OCI-M1 (cell line): ENCODE measurements at regions not wholly inside any gene's neighbourhood (a gene's known extent, or its start where the extent isn't known, plus 50 kb on each side); places are given as distances from the start of the nearest gene placed in this dataset.
"Not testable (repeated sequence)": the region's sequence is repeated elsewhere in the genome, so short reads cannot be mapped to it uniquely, and the experiment has no call there.

ENCODE experiments used
- DNase-seq: peaks from one replicate; lab custom pipeline; 2025; lab: John Stamatoyannopoulos, UW

DNA sequence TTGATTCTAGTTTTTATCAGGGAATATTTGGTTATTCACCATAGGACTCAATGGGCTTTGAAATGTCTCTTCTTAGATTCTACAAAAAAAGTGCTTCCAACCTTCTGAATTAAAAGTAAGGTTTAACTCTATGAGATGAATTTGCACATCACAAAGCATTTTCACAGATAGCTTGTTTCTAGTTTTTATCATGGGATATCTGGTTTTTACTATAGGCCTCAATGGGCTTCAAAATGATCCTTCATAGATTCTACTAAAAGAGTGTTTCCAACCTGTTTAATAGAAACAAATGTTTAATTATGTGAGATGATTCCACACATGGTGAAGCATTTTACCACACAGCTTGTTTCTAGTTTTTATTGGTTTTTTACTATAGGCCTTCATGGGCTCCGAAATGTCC lies 560.7 kb downstream of the KCNJ18 start:
- no peak for DNase-seq

- no peak for DNase-seq
Observed at GRCh38 chr17:22265807-22266206, 573.5 kb downstream of the KCNJ18 start.

GRCh38 chr17:22266231-22266630 lies 573.9 kb downstream of the KCNJ18 start:
- no peak for DNase-seq

DNA sequence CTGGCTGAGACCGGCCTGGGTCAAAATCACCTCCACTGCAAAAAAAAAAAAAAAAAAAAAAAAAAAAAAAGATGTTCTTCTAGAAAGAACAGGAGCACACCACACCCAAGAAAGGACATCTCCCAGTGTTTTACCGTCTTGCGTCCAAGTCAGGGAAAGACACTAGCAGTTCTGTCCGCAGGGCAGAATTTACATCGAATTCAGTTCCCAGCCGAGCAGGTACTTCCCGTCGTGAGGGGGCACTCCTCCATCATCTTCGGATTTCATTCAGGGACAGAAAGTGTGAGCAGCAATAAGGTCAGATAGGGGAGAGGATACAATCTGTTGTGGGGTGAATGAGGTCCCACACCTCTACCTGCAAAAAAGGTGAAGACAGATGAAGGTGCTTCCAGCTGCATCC lies 574.7 kb downstream of the KCNJ18 start:
- no peak for DNase-seq

DNA sequence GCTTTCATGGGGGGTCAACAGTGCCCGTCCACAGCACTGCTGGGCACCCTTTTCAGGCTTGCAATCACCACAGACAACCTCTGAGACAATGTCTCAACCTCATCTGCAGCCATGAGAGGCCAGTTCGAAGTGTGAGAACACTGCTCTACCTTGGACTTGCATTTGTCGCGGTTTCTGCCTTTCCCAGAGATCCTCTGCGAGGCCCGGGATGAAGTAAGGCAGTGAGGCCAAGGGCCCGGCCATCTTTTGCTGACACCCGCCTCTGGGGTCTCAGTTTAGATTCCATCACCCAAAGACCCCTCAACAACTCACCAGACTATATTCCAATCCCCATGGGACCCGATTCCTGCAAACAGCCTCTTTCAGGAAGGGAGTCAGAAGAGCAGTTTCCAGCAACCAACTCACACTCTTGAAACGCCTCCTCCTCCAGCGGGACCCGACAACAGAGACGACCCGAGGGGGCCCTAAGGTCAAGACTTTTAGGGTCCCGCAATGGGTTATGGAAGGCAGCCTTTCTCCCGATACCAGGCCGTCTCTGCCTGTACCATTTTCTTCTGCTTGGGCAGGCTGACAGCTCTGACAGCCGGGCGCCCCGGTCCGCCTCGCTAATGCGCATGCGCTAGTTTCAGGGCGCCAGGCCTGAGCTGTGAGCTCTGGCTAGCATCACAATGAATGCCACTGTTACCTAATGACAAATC lies 576.0 kb downstream of the KCNJ18 start:
- no peak for DNase-seq

DNA sequence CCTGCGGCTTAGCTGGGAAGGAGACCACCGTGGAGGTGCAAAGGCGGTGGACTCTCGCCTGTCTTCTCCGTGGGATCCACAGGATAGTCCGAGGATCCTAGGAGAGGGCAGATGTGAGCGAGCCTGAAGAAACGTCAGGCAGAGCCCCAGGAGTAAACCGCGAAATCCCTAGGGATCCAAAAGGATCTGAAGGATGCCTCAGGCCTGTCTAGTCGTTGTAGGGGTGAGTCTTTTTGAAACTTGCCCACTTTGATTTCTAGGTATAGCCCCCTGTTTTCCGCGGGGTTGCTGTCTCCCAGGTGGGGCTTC lies 576.5 kb downstream of the KCNJ18 start:
- no peak for DNase-seq

GRCh38 chr17:22270381-22270780 lies 578.1 kb downstream of the KCNJ18 start:
- DNase-seq, result no peak

DNA sequence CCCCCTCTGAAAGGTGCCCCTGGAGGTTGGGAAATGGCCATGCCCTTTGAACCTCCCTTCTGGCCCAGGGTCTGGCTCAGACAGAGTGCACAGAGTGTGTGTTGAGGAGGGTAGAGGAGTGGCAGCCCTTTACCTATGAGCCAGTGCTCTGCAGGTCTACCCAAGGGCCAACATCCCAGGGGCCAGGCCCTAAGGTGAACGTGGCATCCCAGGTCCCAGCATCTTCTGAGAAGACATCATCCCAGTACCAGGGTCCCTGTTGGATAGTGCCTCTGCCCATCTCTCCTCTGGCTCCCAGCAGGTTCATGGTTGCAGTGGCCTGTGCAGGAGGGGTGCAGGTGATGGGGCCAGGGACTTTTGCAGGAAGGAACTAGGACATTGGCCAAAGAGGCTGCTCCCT lies 578.5 kb downstream of the KCNJ18 start:
- DNase-seq, result not testable (repeated sequence)

GRCh38 chr17:22272363-22273146 lies 580.2 kb downstream of the KCNJ18 start:
- no peak for DNase-seq

- DNase-seq, result no peak
Observed at GRCh38 chr17:22273308-22273707, 581.0 kb downstream of the KCNJ18 start.

DNA sequence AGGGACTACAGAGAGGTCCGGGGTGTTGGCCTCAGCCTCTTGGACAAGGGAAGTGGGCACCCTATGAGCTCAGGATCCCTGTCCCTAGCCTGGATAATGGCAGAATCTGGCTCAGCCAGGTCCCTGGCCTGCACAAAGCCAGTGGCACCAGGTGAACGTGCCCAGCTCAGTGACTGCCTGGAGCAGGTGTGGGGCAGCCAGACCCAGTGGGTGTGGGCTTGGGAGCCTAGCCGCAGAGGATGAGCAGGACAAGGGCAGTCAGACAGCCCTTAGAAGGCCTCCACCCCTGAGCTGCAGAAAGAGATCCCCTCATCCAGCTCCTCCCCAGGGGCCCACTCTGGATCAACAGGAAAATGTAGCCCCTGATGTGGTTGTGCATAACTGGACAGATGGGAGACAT lies 585.3 kb downstream of the KCNJ18 start:
- DNase-seq, result no peak

DNA sequence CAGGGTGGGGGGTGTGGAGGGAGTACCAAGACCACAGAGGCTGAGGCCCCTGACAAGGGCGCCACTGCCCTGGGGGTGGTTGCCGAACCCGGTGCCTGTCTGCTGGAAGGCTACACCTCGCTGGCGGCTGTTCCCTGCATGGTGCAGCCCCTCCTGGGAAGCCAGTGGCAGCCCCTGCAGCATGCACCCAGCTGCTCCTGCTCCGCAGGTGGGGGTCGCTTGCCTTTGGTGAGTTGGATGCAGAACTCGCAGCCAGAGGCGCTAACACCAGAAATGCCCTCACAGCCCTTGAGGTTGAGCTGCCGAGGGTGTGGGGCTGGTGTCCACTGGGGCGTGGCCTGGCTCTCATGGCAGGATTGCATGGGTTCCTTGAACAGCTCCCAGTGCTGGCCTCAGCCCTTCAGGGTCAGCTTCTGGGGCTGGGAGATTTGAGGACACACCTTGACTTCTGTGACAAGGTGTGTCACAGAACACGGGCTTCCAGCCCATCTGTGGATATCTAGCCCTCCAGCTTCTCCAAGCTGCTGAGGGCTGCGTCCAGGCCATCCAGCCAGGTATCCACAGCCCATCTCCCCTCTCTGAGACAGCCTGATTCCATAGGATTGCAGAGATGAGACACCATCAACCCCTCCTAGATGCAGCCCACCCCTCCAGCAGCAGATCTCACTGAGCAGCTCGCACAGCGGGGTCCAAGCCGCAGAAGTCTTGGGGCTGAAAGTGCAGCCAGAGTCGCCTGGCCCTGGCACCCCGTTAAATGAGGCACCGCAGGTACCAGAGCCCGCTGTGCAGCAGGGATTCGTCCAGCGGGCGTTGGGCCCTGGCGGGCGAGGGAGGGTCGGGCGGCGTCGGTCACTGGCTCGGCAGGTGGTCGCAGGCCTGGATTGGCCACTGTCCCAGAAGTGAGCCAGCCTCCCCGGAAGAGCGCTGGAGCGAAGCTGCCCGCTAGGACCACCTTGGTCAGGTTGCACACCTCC lies 586.3 kb downstream of the KCNJ18 start:
- no peak for DNase-seq

DNA sequence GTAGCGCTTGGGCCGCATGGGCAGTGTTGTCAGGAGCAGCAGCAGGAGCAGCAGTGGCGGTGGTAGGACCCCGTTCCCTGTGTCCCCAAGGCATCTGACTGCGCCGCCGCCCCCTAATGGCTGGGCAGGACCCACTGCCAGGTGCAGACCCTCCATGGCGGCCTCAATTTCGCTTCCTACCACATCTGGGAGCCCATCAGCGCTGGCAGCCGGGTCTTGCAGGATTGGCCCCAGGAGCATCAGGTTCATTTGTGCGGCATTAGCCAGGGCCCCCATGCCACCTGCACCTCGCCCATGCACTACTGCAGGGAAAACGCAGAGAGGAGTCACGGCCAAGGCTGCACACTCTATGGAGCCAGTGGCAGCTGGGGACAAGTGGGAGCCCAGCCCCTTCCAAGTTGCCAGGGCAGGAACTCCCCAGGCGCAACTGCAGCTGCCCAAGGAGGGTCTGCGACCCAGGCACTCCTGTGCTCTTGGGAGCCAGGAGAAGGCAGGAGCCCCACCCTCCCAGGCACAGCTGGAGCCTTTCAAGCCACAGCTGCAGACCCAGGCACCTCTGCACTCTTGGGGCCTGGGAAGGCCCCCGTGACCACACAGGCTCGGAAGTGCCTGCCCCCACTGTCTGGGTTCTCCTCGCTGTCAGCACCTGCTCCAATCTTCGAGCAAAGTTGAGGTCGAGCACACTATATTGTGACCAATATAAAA lies 594.2 kb downstream of the KCNJ18 start:
- DNase-seq, result no peak

- not testable (repeated sequence) for DNase-seq
Observed at GRCh38 chr17:22298484-22298951, 606.2 kb downstream of the KCNJ18 start.

DNA sequence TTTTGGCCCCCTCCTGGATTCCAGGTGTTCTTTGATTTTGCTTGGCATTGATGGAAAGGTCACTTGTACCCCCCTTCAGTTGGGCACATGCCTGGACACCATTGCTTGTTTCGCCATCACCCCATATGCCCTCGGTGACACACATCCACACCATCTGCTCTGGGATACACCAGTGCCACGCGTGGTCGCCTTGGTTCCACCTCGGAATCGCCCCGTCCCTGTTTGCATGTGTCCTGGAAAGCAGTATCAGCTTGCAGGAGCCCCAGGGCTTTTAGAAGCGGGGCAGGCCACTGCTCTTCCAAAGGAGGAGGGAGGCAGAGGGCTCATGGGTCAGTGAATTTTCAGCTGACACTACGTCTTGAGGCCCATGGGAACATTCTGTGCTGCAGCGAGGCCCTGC lies 607.9 kb downstream of the KCNJ18 start:
- DNase-seq, result no peak

- DNase-seq, result no peak
Observed at GRCh38 chr17:22300731-22301352, 608.5 kb downstream of the KCNJ18 start.

- no peak for DNase-seq
Observed at GRCh38 chr17:22301353-22301745, 609.0 kb downstream of the KCNJ18 start.

- no peak for DNase-seq
Observed at GRCh38 chr17:22303096-22303495, 610.8 kb downstream of the KCNJ18 start.

- no peak for DNase-seq
Observed at GRCh38 chr17:22303865-22304264, 611.5 kb downstream of the KCNJ18 start.

DNA sequence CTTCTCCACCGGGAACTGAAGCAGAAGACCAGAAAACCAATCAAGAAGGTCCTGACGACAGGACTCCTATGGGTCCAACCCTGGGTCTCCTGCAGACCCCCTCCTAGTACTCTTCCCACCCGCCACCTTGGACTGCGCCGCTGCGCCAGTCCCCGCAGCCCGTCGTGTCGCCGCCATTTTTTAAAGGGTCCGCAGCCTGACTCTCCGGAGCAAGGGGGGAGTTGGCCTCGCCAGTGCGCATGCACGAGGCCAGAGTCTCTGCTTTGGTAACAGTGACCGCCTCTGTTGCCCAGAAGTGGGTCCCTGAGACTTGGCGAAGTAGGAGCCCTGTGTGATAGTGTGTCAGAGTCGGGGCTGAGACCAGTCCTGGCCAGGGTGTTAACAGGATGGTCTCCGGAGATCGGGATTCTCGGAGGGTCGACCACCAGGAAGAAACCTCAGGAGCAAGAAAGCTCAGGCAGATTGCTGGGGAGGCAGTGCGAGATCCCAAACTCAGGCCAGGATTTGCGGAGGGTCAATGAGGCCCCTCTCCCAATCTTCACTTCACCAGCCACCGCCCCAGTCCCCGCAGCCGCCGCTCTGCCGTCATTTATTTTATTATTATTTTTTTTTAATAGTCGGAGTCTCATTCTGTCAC lies 612.5 kb downstream of the KCNJ18 start:
- DNase-seq, result no peak
